ENCODE measurements at regions not wholly inside any gene's neighbourhood (a gene's known extent, or its start where the extent isn't known, plus 50 kb on each side); places are given as distances from the start of the nearest gene placed in this dataset.

- no peak for TF ChIP-seq CTCF (IDR thresholded peaks at IDR 0.05)
- no peak for TF ChIP-seq POLR2A (IDR thresholded peaks at IDR 0.05)
Observed at GRCh38 chr6:84998223-84998622, 233.8 kb upstream of the TBX18 start.
